Right renal cortex interstitium (tissue), 3 donors: ENCODE measurements at regions not wholly inside any gene's neighbourhood (a gene's known extent, or its start where the extent isn't known, plus 50 kb on each side); places are given as distances from the start of the nearest gene placed in this dataset.
"Not testable (repeated sequence)": the region's sequence is repeated elsewhere in the genome, so short reads cannot be mapped to it uniquely, and the experiment has no call there.

Experiments
- DNase-seq, 3 donors: peaks; one replicate each; pipeline ENCODE4 v3.0.0-alpha.2; 2013; ENCODE audit warnings: low read depth in 3 of 3, low spot score in 2 of 3

GRCh38 chr6:71810880-71811279 is 75.5 kb upstream of the RIMS1 start:
- no peak for DNase-seq

DNA sequence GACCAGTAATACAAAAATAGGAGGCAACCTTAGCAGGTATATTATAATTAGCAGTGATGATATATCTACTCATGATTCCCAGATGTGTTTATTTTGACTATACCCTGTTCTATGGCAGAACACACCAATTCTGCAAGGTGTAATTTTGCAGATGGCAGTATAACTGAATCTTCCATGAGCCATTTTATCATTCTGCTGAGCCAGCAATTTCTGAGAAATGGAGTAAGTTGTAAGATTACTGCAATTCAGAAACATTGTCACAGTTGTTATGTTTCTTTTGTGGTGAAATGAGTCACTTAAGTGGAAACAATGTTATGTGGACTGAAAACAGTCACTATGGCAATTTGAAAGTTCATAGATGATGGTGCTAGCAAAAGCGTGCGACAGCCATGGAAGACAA is 63.7 kb upstream of the RIMS1 start:
- no peak for DNase-seq

- not testable (repeated sequence) for DNase-seq
Observed at GRCh38 chr6:71832110-71832764, 54.1 kb upstream of the RIMS1 start.
